ENCODE measurements at regions not wholly inside any gene's neighbourhood (a gene's known extent, or its start where the extent isn't known, plus 50 kb on each side); places are given as distances from the start of the nearest gene placed in this dataset.

GRCh38 chr16:86288716-86289294 is 221.5 kb upstream of the FOXF1 start:
- no peak for DNase-seq

DNA sequence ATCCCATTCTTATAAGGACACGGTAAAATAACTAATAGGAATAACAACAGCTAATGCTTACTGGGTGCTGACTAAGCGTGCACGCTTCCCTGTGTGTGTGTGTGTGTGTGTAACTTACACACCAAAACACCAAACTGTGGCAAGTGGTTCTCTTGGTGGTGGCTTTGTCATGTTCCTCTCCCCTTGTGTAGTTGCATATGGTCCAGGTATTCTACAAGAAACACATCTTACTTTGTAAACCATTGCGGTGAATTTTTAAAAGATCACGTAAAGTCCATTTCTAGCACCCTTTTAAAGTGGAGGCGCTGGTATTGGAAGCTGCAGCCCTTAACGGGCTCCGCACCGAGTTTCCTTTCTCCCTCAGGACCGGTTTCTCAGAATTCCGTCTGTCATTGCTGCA is 221.0 kb upstream of the FOXF1 start:
- DNase-seq = no peak

- DNase-seq = no peak
These were observed 220.4 kb upstream of the FOXF1 start for GRCh38 chr16:86289907-86290306.

GRCh38 chr16:86291491-86291890 is 218.8 kb upstream of the FOXF1 start:
- no peak for DNase-seq

- DNase-seq = no peak
These were observed 218.1 kb upstream of the FOXF1 start for GRCh38 chr16:86292171-86292775.

DNA sequence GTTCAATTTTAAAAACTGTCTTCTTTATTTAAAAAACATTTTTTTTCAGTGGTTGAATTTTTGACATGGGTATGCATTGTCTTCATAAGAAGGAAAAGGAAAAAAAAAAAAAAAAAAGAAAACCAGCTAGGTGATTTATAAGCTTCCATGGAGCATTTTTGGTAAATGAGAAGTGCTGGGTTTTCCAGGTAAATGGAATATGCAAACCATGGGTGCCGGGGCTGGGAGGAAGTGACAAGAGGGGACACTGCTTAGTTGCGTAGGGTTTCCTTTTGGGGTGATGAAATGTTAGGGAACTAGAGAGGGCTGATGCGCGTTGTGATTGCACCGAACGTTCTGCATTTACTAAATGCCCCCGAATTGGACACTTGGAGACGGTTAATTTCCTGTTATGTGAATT is 217.4 kb upstream of the FOXF1 start:
- no peak for DNase-seq

- no peak for DNase-seq
These were observed 216.4 kb upstream of the FOXF1 start for GRCh38 chr16:86293906-86294305.

DNA sequence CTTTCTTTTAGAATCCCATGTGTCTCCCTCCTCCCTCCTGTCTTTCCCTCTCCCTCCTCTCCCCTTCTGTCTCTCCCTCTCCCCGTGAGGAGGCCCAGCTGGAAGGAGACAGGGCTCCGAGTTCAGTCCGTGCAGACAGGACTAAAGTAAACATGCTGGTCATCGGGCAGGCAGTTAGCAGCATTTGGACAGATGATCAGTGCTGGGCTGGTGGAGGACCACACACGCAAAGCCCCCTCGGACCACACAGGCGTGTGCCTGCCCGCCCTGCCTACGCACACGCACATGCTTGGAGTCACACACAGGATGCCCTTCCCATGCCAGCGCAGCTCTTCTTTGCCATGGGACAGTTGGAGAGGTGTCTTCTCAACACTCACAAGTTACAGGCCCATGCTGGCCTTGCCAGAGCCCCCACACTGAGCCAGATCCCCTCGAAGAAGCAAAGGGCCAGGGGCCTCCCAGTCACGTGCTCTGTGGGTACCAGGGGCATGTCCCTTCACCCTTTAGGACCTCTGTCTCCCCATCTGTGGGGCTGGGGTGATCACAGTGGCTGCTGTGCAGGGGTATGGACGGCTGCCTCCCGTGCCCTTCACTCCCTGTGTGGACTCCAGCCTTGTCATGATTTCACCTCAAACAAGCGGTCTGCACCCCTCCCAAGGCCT is 215.7 kb upstream of the FOXF1 start:
- DNase-seq = no peak

GRCh38 chr16:86296256-86296655 is 214.1 kb upstream of the FOXF1 start:
- no peak for DNase-seq

DNA sequence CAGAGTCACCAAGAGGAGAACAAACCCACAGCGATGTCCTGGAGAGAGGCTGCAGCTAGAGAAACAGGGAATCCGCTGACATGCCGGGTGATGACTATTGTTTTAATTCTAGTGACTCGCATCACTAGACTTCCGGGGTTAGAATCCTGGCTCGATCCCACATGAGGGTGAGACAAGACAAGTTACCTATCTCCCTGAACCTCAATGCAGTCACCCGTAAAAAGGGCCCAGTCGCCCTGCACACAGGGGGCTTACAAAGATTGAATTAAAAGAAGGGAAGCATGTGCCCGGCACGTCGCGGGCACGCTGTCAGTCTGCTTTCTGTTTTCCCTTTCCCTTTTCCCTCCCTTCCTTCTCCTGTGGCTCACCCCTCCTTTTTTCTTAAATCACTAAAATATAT is 212.9 kb upstream of the FOXF1 start:
- DNase-seq = no peak

DNA sequence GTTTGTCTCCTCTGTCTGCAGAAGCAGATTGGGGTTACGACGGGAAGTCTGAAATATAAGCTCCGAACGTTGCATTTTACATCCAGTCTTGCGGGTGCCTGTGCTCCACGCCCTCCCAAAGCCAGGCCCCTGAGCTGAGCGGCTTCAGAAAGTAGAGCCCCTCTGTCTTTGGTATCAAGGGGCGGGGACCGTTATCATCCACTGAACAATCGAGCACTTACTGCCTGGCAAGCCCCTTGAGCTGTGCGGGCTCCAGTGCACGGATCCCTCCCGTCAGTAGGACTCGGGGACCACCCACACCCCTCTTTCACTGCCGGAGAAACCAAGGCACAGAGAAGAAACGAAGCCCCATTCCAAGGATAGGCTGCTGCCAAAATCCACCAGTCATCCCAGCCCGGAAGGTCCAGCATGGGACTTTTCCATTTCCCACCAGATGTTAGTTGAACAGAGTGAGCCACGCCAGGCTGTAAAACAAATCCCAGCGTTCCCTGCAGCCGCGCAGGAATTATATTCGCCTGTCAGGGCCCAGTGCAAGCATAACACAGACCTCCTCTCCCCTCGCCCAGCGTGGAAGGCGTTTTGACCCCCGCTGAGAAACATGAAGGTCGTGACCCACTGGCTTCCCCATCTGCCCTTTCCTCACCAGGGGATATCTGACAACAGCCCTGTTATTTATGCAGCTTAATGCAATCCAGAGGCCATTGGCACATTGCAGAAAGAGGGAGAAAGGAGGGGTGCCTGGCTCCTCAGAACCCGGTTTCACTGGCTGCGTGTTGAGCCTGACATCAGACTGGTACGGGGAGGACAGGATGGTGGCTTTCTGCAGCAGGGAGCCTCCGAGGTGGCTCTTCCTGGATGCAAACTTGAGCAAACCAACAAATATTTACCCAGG is 212.2 kb upstream of the FOXF1 start:
- no peak for DNase-seq

DNA sequence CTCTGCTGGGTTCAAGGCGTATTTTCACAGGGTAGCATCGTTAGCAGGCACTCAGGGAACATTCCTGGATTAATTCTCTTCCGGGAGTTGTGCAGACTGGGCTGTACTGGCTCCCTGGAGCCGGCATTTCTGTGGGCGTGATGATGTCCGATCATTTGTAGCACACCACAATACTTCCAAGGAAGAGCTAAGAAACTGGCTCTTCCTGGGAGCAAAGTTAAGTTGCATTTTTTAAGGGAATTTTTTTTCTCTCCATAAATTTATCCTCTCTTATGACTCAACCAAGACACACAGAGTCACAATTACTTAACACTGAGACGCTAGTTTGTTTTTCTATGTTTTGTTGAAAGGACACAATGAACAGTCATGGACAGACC is 211.6 kb upstream of the FOXF1 start:
- DNase-seq = no peak

DNA sequence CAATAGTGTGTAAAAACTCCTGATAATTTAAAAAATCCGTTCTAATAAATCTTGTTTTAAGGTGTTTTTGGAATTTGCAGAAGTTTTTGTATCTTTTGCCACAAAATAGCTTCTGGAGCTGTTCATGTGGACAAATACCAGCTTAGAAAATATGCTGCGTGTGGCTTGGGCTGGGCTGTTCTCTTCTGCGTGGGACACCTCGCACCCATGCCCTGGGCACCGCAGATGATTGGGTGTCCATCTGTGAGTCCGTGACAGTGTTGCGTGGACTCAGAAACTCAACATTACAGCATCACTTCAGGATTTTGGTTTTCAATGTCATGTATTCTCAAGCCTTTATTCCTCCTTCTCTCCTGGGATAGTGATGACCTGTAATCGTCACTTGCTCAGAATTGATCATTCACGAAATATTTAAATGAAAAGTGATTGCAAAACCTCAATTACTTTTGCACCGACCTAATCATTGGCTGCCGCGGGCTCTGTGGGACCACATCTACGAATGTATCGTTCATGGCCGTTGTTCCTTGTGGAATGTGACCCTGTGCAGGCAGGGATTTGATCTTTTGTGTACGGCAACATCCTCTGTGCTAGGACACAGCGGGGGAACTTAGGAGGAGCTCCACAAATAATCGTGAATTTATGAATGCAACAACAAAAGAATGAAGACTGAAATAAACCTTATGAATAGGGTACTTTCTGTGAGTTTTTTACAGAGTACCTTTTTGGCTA is 210.3 kb upstream of the FOXF1 start:
- DNase-seq = no peak

DNA sequence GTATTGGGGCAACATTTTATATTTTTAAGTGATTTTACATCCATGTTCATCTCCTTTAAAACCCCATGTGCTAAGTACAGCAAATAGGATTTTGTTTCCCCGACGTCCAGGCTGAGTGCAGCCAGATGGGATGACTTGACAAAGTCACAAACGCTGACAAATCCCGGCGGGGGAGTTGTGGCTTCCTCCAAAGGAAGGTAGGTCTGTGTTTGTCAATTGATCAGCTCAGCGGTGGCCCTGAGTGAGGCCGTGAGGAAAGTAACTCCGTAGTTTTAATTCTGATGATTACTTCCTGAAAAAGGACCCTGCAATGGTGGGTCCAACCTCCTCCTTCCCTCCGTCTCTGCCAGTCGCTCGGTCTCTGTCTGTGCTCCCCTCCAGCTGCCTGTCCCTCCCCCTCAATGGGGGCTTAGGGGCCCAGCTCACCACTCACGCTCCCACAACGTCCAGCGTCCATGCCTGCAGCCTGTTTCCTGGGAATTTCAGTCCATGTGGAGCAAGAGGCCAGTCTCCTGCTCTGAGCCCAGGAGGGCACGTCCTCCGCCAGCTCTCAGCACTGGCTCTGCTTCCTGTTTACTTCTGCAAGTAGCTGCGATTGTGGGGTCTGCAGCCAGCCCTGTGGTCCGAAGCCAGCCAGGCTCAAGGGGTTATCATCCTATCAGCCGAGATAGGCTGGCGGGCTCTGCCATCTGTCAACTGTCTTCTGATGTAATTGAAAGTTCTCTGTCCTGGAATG is 209.4 kb upstream of the FOXF1 start:
- no peak for DNase-seq

DNA sequence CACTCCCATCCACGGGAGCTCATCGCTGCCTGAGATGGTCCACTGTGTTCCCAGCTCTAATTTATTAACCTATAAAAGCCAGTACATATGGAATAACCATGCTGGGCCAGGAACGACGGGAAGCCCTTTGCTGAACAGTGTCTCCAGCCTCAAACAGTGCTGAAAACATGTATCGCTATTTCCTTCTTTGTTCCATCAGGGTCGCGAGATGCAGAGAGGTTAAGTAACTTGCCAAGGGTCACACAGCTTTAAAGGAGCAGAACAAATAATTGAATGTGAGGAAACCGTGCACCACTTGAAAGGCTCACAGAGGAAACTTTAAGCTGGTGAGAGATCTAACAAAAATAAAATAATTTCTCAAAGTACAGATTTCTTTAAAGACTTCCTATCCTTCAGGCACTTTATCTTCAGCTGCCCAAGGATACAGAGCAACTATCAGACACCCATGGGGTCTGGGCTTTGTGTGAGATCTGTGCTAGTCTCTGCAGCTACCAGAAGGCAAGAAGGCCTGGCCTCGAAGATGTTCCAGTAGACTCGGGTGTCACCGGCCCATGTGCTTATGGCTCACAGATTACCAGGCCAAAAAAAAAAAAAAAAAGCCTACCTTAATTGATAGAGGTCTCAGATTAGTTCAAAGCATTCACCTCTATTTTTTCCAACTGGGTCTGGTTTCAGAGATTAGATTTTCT is 207.8 kb upstream of the FOXF1 start:
- no peak for DNase-seq

DNA sequence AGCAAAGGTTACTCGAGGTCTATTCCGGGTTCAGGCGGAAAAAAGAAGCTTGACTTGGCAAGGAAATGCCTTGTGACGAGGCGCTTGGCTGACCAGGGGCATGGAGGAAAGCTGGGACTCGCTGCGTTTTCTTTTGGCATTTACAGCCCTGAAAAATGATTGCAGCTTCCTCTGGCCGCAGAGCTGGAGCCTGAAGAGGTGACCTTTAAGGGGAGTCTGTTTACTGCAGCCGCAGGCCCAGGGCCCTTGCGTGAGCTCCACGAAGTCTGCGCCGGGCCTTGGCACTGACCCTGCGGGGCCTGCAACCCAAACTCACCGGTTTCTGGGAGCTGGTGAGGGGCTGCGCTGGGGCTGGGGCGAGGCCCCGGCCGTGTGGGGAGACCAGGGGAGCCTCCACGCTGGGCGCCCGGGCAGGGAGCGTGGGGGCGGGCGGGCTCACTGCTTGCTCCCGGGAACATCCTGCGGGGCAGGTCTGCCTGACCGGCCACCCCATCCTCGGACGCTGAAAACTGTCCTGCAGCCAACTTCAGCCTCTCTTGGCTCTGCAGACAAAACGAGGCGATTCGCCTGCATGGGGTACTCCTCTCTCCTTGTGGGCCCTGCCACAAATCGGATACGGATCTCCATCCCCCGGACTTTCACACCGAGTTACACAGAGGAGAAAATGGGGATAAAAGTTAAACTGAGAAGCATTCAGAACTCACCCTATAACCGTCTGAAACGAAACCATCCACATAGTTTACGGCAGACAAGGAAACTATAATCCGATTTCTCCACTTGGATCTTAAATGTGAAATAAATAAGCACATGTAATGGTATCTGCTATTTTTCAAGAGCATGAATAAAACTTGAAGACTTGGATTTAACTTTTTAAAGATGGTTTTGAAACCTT is 206.3 kb upstream of the FOXF1 start:
- no peak for DNase-seq

GRCh38 chr16:86304868-86305267 is 205.5 kb upstream of the FOXF1 start:
- DNase-seq = no peak

- no peak for DNase-seq
These were observed 204.9 kb upstream of the FOXF1 start for GRCh38 chr16:86305440-86305839.

GRCh38 chr16:86306011-86306644 is 204.2 kb upstream of the FOXF1 start:
- no peak for DNase-seq

Measured in DMS53 (cell line).